ENCODE measurements at regions not wholly inside any gene's neighbourhood (a gene's known extent, or its start where the extent isn't known, plus 50 kb on each side); places are given as distances from the start of the nearest gene placed in this dataset.
A peak's percentile ranks its signal among the peaks of the same experiment; 100 is the strongest.

DNA sequence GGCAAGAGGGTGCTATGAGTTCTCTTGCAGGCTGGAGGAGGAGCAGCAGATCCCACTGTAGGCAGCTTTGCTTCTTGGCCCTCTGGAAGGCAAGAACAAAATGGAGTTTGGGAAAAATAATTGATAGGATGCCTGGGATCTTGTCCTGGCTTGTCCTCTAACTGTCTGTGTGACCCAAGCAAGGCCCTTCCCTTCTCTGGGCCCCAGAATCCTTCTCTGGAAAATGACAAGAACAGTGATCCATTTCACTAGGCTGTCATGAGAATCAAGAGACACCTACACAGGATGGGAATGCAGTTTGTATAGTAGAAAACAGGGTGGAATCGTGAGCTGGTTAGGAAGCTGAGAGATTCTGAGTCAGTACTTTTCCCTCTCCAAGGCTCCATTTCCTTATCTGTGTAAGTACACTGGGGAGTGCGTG lies 133.3 kb downstream of the PJA1 start:
- no peak overlapping the region for H3K4me3 ChIP-seq (ENCODE audit: low read depth, low read length)
- no peak for DNase-seq (ENCODE audit: low read depth, low spot score)
- in situ Hi-C loops (cut with HindIII; ENCODE audit: low sequenced_read_pairs): no loop called here
- TF ChIP-seq, protein P1, sequence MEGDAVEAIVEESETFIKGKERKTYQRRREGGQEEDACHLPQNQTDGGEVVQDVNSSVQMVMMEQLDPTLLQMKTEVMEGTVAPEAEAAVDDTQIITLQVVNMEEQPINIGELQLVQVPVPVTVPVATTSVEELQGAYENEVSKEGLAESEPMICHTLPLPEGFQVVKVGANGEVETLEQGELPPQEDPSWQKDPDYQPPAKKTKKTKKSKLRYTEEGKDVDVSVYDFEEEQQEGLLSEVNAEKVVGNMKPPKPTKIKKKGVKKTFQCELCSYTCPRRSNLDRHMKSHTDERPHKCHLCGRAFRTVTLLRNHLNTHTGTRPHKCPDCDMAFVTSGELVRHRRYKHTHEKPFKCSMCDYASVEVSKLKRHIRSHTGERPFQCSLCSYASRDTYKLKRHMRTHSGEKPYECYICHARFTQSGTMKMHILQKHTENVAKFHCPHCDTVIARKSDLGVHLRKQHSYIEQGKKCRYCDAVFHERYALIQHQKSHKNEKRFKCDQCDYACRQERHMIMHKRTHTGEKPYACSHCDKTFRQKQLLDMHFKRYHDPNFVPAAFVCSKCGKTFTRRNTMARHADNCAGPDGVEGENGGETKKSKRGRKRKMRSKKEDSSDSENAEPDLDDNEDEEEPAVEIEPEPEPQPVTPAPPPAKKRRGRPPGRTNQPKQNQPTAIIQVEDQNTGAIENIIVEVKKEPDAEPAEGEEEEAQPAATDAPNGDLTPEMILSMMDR (IDR thresholded peaks at IDR 0.05; ENCODE audit: low read depth, low read length): no peak

DNA sequence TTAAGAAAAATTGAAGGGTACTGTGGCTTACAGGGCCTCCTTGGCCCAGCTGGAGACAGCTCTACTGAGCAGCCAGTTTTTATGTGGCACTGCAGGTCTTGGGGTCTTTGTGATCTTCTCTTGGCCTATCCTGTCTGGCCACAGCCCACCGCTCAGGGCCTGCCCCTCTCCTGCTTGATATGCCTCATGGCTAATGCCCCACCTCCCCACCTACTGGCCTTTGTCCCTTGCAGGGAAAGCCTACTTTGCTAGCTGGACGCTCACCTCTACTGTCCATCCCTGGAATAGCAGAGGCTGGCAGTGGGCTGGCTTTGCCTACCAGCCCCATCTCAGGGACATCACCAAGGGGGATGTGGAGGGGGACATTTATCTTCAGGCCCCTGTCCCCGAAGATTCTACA lies 134.1 kb downstream of the PJA1 start:
- H3K4me3 ChIP-seq (ENCODE audit: low read depth, low read length): no peak overlapping the region
- TF ChIP-seq, protein P1 (IDR thresholded peaks at IDR 0.05; ENCODE audit: low read depth, low read length): peak; percentile 25
- in situ Hi-C loops (cut with HindIII; ENCODE audit: low sequenced_read_pairs): no loop called here
- no peak for DNase-seq (ENCODE audit: low read depth, low spot score)

DNA sequence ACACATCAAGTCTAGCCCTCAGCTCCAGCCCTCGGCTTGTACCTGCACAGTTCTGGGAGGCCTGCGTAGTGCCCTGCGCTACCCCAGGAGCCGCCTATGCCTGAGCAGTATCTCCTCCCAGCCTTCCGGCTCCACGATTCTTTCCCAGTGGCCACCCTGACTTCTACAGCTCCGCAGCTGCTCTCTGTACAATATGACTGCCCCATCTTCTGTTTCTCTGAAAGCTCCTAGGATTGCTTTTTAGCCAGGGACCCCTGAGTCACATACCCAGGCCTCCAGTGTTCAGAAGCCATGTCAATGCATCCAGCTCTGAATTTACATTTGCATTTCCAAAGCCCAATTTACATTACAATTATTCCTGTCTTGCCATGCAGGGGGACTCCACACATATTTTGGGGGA lies 135.5 kb downstream of the PJA1 start:
- TF ChIP-seq, protein P1 (IDR thresholded peaks at IDR 0.05; ENCODE audit: low read depth, low read length): no peak
- in situ Hi-C loops (cut with HindIII; ENCODE audit: low sequenced_read_pairs): no loop called here
- no peak for DNase-seq (ENCODE audit: low read depth, low spot score)
- H3K4me3 ChIP-seq (ENCODE audit: low read depth, low read length): no peak overlapping the region

DNA sequence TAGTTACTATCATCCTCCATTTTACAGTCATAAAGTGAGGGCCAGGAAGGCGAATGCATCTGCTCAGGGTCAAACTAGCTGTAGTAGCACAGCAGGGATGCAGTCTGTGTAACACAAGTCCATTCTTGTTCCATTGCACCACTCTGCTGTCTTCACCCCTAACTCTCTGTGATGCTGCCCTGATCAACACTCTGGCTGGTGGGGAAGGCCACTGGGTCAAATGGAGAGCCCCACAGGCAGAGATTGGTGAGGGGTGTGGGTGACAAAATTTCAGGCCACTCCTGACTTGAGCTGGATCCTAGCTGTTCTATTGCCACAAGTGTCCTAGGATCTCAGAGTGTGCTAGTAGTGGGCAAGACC lies 136.5 kb downstream of the PJA1 start:
- TF ChIP-seq, protein P1 (IDR thresholded peaks at IDR 0.05; ENCODE audit: low read depth, low read length): no peak
- H3K4me3 ChIP-seq (ENCODE audit: low read depth, low read length): no peak overlapping the region
- in situ Hi-C loops (cut with HindIII; ENCODE audit: low sequenced_read_pairs): no loop called here
- no peak for DNase-seq (ENCODE audit: low read depth, low spot score)

DNA sequence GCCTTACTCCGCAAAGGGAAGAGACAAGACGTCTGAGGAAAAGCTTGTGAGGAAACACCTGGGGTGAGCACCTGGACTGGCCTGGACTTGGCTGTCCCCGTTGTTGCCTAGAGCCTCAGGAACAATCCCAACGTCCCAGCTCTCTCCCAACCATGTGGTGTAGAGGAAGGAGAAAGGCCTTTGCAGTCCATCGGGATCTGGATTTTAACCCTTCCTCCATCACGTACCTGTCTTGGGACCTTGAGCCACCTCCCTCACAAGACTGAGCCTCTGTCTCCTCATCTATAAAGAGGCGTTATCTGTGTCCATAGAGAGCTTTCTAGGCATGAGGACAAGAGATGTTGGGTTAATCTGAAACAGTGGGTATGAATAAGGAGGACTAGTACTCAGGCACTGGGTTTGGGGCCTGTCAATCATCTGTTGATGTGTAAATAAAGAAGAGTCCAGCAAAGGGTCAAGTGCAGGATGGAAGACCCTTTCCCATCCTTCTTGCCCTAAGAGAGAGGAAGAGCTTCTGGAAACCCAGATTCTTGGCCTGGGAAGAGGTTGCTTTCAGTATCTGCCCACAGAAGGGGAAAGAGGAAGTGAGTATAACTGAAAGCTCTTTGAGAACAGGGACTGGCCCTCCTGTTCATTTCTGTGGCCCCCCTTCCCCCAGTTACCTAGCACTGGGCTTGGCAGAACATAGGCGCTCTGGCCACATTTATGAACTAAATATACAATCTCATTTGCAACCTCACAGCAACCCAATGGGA lies 137.1 kb downstream of the PJA1 start:
- TF ChIP-seq, protein P1 (IDR thresholded peaks at IDR 0.05; ENCODE audit: low read depth, low read length): no peak
- in situ Hi-C loops (cut with HindIII; ENCODE audit: low sequenced_read_pairs): no loop called here
- no peak for DNase-seq (ENCODE audit: low read depth, low spot score)
- no peak overlapping the region for H3K4me3 ChIP-seq (ENCODE audit: low read depth, low read length)

DNA sequence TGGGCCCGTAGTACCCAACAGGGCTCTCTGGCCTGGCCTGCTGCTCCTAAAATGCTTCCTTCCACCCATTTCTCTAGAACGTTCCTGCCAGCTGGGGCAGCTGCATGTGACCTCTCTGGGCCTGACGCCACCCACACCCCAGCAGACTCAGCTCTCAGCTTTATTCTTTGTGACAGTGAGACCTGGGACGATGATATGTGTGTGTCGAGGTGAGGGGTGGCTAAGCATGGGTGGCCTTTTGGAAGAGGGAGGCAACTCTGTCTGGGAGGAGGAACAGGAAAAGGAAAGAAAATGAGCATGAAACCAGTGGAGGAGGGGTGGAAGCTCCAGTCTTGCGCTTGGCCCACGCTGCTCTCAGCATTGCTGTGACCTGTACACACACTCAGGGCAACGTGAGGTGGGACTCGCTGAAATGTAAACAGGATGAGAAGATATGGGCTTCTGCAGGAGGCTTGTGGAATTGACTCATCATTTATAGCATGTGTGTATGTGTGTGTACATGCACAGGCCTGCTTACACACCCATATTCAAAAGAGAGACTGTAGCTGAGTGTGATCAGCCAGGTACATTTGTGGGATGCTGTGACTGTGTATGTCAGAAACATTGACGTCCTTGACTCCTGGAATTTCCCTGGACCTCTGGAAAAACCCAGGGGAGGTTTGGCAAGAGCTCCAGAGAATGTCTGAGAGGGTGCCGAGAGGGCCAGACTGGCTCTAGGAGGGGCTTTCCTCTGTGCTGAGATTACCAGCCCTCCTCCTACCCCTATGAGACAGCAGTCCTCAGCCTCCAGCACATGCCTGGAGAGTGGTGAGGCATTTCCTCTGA lies 137.9 kb downstream of the PJA1 start:
- peak; percentile 60 for DNase-seq (ENCODE audit: low read depth, low spot score)
- no peak overlapping the region for H3K4me3 ChIP-seq (ENCODE audit: low read depth, low read length)
- TF ChIP-seq, protein P1 (IDR thresholded peaks at IDR 0.05; ENCODE audit: low read depth, low read length): no peak
- in situ Hi-C loops (cut with HindIII; ENCODE audit: low sequenced_read_pairs): no loop called here

Data from astrocyte of the spinal cord (primary cell).